Fibroblast of skin of right biceps (primary cell): ENCODE measurements at regions not wholly inside any gene's neighbourhood (a gene's known extent, or its start where the extent isn't known, plus 50 kb on each side); places are given as distances from the start of the nearest gene placed in this dataset.

ENCODE experiments used
- DNase-seq: peaks from one replicate; pipeline ENCODE4 v3.0.0-alpha.2; 2013

DNA sequence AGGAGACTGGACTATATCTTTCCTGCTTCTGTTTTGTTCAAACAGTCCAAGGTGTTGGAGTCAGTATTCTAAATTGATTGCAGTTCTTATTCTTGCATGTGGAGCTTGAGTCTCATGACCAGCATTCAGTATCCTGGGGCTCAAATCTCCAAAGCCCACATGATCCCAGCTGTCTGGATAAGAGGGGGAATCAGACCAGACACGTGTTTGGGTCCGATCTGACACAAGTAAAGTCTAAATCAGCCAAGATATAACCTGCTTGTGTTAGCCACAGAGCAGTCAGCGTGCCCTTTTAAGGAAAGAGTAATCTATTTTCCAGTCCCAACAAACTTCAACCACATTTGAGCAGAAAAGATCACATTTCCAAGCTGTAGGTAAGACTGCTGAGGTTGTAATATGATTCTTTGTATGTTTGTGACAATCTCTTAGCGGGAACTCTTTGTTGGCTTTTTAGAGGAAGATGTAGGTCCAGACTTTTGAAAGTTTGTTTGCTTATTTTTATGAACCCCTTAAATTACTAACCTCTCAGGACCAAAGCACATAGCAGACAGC, 334.6 kb downstream of the SLC4A3 start:
- no peak for DNase-seq

DNA sequence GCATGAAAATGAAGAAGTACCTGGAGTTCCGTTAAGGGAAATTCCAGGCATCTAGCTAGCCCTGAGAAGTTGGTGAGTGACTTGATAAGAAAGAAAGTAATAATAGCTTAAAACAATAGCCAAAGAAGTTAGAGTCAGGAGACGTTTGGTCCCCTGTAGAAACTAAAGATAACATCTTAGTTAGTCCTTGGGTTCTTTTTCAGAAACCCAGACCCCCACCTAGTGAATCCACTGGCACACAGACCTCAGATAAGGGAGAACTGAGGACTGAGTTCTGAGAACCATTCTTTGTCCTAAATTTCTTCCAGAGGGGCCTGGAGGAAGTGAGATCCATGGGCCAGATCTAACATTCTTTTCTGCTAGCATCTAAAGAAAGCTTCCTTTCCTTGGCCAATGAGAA, 335.4 kb downstream of the SLC4A3 start:
- no peak for DNase-seq

DNA sequence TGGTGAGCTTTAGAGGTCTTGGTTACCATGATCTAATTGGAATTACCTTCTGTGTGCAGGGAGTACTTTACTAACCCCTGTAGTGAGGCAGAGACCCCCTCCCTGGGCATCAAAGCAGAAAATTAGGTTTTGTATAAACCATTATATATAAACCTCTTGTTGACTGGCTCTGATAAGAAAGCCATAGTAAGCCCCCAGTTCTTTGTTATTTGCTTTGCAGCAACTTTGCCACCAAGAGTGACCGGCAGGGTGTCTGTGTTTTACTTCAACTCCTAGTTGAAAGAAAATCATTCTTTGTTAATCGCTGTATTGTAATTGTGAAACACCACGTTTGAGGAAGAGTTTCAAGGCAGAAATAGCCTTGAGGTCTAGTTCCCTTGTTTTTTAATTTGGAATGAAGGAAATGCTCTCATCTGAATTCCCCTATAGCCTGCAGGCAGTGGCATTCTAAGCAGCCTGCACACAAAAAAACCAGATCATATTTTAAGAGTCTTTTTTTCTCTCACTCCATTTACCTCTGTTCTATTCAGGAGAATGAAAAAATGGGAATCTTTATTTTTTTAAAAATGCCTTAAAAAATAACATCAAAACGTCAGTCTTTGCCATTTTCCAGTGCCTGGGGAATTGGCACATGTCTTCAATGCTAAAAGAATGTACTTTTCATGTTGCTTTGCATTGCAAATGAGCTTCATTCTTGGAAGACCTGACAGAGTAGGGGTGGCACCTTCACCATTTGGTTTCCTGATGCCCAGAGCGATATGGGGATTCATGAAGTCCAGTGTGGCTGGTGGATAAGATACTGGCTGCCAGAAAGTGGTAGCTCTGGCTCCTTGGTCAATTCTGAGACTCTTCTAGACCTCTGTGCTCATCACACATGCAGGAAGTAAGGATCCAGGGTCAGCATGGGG, 338.1 kb downstream of the SLC4A3 start:
- DNase-seq = no peak

GRCh38 chr2:219967247-219968245, 340.1 kb downstream of the SLC4A3 start:
- DNase-seq = no peak

GRCh38 chr2:219968685-219969345, 341.4 kb downstream of the SLC4A3 start:
- peak; percentile 12 for DNase-seq

- peak; percentile 47 for DNase-seq
Observed at GRCh38 chr2:219969508-219969907, 342.1 kb downstream of the SLC4A3 start.

GRCh38 chr2:219973136-219973535, 345.7 kb downstream of the SLC4A3 start:
- no peak for DNase-seq

GRCh38 chr2:219976871-219977270, 349.4 kb downstream of the SLC4A3 start:
- DNase-seq = no peak

DNA sequence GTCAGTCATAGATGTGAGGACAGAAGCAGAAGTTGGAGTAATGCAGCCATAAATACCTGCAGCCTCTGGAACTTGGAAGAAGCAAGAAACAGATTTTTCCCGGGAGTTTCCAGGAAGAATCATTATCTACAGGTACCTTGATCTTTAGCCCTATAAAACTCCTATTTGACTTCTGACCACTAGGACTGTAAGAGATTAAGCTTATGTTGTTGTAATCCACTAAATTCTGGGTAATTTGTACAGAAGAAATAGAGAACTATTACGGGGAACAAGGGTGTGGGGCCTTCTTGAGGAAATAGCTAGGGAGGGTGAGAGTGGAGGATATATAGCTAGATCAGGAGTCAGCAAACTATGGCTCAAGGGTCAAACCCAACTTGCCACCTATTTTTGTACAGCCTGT, 353.2 kb downstream of the SLC4A3 start:
- no peak for DNase-seq

- no peak for DNase-seq
Observed at GRCh38 chr2:219983836-219984235, 356.4 kb downstream of the SLC4A3 start.

GRCh38 chr2:219985017-219985416, 357.6 kb downstream of the SLC4A3 start:
- DNase-seq = no peak

GRCh38 chr2:219987830-219988229, 360.4 kb downstream of the SLC4A3 start:
- peak; percentile 66 for DNase-seq

DNA sequence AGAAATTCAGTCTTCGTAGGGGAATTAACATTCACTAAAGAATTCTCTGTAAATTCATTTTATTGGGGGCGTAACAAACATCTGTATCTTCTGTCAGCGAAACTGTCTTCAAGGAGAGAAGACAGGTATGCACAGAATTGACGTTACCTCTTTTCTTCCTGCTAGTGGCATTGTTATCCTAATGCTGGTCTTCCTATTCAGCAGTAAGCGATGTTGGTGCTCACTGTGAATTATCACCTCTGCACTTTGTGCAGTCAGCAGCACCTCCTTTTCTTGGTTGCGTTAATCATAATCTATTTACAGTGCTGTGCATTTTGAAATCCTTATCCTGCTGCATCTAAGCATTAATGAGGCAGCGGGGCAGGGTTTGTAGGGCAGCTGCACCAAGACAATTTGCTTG, 362.3 kb downstream of the SLC4A3 start:
- no peak for DNase-seq

DNA sequence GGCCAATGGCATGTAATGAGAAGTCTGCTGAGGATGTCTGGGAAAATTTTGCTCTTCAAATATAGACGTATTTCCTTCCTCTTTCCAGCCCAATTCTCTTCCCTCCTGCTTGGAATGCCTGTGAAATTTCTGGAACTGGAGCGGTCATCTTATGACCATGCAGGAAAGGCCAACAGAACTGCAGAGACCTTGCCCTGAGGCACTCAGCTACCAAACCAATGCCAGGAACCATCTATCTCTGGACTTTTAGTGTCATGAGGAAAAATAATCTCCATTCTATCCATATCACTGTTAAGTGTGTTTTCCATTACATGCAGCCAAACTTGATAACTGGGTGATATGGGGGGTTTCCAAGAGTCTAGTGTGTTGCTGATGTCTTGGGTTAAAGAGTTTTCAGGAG, 363.7 kb downstream of the SLC4A3 start:
- no peak for DNase-seq

- DNase-seq = no peak
Observed at GRCh38 chr2:219995399-219995798, 368.0 kb downstream of the SLC4A3 start.

- no peak for DNase-seq
Observed at GRCh38 chr2:219995991-219996765, 368.7 kb downstream of the SLC4A3 start.

DNA sequence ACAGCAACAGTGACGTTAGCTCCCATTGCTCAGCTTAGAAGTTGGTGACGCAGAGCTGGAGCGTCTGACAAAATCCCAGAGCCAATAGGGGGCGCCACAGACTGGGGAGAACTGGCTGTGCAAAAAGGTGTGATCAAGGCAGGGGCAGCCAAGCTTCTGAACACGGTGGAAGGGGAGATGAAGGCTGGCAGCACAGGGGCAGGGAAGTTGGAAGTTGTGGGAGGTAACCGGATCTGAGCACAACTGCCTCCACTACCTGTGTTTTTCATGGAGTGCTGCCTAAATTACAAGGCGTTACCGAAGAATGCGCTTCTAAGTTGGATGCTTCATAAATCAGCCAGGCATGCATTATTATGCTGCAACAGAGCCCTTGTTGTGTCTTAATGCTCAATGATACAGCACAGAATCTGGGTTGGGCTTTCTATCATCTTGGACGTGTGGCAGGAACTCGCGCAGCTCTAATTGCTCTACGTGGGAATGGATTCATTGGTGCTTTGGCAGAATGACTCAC, 370.0 kb downstream of the SLC4A3 start:
- DNase-seq = peak; percentile 46

DNA sequence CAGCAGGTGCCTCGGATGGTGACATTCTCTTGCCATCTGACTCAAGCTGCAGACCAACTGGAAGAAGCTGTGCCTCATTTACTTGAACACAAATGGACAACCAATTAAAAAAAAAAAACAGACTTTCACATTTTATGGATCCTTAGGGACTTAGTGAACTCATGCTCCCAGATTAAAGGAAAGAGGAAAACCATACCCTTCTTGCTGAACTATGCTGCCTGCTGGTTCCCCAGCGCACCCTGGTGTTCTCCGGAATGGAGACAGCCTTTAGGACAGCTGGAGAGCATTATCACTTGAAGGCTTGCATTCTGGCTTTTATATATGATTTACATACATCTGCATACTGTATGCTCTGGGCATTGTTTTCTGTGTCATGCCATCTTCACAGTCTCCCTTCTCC, 370.7 kb downstream of the SLC4A3 start:
- DNase-seq = peak; percentile 53

- no peak for DNase-seq
Observed at GRCh38 chr2:219998714-219999227, 371.3 kb downstream of the SLC4A3 start.

DNA sequence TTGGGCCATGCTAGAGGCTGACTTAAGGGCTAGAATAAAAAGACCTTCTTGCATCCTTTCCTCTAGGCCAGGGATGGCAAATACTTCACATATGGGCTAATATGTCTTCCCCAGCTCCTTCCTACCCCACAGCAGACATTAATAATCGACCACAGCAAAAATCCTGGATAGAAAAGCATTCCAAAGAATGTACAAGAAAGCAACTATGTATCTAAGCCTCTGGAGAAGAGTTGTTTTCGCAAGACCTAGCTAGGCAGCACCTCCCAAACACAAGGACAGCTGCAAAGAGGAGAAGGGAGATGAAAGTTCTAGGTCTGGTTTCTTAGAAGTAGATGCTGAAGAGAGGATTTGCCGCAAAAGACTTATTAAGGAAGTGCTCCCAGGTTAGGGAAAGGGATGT, 372.6 kb downstream of the SLC4A3 start:
- DNase-seq = peak; percentile 43

GRCh38 chr2:220000586-220000985, 373.2 kb downstream of the SLC4A3 start:
- no peak for DNase-seq
